SKM-1 (cell line): ENCODE measurements at regions not wholly inside any gene's neighbourhood (a gene's known extent, or its start where the extent isn't known, plus 50 kb on each side); places are given as distances from the start of the nearest gene placed in this dataset.

Experiments used
- DNase-seq: peaks from one replicate; lab custom pipeline; 2025; ENCODE audit not compliant: unreplicated experiment; lab: John Stamatoyannopoulos, UW

DNA sequence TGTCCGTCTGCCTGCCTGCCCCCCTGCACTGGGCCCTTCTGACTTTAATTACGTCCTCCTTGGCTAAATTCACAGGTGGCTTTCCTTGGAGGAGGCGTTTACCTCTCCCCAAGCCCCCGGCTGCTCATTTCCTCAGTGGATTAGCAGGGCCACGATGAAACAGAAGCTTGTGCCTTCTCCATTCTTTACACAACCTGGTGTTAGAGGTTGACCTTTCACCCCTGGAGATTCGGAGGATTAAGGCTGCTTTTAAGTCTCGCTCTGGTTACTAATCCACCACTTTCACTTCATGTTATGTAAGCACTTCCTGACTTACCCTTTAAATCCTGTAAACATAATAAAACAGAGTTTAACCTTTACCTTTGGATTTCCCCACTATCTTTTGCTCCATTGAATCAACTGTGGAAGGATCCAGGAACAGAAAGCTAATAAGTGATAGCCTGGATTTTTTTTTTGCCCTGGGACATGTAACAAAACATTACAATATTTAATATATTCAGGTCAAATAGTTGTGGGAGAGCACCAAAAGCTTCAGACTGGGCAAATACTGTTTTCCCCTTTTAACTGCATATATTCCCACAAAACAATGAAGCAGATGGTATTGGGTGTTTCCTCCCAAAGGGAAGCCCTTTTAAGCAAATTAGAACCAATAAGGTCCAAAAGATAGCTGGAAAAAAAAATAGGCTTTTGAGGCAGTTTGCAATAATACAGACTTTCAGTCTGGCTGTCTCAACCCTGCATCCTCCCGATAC, 370.2 kb downstream of the EN1 start:
- no peak for DNase-seq

DNA sequence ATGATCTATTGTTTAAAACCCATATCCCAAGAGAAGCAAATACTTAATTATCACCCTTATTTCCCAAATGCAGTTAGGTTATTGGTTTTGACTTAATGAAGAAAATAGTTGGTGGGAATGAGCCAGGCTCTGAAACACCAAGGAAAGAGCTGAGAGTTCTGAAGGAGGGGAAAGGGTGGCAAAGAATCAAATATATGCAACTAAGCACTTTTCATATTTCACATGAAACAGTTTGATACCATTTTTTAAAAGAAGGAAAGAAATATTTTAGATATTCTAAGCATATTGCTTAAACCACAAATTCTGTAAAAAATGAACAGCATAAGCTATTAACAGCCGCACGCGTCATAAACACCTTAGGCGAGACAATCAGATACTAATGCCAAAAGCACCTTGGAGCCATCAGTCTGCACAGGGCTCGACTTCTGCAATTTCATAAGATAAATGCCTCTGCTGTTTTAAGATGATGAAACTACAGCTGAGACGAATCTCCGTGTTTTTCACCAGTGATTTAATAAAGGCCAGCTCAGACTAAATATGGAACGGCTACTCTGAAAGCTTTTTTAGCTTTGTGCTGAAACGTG, 371.7 kb downstream of the EN1 start:
- no peak for DNase-seq

DNA sequence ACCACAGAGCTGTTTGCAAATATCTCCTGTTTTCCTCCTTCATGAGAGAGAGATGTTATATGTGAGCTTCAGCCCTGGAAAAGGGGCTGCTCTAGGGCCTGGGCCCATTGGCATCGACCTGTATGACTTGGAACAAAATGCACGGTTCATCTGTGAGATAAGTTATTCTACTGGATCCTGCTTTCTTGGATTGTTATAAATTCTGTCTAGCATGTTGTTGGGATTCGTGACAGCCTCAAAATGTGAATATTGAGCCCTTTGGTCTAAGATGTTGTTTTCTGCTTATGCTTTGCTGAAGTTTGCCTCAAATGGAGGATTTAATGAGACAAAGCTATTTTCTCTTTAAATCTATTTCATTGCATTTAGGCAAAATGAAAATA, 372.9 kb downstream of the EN1 start:
- DNase-seq = no peak

DNA sequence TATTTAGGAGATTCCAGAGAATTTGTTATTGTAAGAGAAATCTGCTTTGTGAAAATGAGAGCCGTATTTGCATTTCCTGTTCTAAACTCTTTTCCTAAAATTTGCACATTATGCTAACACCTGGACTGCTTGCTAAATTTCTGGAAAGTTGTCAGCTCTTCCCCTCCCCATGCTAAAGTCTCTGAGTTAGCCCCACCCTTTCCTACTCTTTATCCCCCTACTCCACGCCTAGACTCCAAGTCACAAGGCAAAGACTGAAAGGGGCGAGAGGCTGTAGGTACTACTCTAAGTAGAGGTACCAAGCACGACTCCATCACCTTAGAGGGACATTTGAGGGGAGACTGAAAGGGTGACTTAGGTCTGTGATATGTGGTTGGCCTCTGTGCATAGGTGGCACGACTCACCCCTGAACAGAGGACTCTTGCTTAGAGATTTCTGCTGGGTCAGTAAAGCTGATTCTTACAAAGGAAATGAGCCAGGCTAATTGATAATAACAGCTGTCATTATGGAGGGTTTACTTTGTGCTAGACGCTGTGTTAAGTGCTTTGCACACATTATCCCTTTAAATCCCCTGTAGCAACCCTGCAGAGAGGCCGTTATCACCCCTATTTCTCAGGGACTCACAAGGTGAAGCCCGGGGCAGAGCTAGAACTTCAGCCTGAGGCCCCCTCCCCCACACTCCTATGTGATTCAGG, 373.5 kb downstream of the EN1 start:
- no peak for DNase-seq

DNA sequence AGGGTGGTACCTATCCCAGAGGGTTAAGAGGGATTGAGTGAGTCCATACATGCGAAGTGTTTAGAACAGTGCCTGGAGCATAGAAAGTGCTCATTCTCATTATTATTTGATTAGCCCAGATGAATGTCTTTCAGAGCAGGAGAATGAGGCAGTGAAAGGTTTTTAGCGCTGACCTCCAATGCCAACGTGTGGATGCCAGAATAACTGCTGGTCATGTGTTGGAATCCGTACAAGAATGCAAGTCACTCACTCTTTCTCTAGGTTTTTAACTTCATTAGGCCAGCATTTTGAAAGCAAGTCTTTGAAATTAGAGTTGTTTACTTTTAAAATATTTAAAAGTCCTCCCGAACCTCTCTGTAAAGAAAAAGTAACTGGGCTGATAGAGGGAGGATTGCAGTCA, 374.2 kb downstream of the EN1 start:
- no peak for DNase-seq

DNA sequence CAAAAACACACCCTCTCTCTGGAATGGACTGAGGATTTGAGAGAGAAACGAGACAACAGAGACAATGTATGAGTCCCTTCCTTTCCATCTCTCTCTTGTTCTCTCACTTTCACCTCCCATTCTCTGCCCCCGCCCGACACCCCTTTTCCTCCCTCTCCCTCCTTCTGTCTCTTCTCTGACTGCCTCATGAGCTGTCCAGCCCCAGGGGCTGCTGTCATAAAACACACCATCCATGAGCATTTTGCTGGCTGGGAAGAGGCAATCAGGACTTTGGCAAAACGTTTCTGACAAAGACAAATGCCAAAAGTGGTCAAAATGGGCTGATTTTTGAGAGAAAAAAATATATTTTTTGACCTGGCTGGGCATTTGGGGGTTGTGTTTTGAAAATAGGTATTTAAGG, 377.2 kb downstream of the EN1 start:
- no peak for DNase-seq

DNA sequence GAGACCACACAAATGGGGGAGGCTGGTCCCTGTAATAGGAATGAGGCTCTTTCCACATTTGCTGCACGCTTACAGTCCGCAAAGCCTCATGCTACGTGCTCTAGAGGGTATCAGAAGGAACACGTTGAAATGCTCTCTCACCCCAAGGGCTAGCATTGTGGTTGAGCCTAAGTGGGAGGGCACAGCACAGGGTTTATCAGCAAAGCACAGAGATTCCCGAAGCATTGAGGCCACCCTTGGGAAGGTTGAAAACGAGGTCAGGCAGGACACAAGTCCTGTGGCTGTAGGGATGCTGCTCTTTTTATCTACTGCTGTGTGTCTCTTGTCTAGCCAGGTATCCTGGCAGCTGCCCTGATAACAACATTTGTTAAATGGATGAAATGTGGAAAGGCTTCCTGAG, 378.3 kb downstream of the EN1 start:
- DNase-seq = no peak

DNA sequence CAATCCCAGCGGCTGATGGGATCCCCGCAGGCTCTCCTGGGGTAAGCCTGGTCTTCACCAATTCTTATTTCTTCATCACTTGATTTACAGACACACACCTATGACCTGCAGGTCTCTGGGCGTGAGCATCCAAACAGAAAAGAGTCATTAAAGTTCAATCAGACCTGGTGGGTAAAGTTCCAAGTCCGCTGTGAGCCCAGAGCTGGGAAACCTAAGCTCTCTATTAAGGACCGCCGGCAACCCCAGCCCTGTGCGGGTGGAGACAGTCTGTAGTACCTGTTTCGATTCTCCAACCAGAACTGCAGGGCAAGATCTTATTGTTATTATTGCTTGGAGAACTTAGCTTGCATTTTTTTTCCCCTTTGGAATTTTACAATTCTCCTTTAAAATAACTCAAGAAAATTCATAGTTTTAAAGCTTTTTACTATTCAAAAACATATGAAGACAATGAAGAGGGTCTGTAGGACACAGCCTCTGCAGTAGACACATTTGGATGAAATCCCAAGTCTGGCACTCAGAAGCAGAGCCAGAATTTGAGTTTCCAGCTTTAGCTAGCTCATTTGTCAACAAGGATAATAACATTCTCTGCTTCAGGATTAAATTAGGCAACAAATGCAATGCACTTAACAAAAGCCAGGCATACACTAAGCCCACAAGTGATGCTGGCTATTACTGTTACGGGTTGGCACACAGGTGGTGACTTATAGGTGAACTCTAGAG, 376.4 kb downstream of the INSIG2 start:
- DNase-seq = no peak

DNA sequence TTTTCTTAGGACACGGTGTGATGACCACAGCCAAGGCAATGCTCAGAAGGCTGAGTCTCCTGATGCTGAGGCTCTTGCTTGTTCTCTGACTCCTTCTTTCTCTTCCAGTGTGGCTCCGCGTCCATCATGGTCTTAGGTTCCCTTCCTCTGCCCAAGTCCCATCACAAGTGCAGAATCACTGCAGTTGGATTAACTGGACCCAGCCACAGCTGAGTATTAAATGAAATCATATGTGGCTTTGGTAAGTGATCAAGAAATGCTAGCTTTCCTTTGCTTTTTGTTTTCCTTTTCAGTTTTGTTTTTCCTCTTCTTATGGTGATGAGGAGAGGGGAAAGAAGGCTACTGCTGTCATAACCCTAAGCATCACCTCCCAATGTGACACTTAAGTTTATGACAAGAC, 375.8 kb downstream of the INSIG2 start:
- DNase-seq = no peak

DNA sequence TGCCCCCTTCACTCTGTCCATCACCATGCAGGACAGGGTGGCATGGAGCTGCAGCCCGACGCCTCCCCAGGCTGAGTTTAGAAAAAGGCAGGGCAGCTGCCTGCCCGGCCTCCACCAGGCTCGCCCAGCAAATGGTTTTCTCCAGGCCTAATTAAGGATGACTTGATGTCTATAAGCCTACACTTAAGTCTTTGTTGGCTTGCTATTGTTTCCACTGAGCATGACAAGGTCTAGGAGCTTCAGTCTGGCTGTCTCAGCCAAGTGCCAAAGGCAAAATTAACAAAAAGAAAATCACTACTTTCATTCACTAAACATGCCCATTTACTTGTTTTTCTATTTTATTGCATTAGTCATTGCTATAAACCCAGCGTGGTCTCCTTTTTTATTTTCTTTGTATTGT, 372.2 kb downstream of the INSIG2 start:
- no peak for DNase-seq

DNA sequence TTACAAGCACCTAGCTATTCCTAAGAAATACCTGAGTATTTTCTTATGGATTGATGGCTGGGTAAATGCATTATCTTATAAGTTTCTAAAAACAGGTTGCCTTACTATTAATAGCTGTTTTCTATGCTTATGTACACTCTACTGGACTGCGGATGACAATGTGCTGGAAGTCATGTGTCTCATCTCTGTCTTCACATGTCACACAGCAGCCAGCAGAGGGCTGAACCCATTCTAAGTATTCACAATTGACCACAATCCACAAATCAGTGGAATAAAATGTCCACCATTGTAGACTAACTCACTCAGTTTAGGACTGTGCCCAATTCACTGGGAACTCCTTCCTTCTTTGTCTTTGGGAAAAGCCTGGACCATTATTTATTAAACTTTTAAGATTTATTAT, 371.2 kb downstream of the INSIG2 start:
- DNase-seq = no peak

DNA sequence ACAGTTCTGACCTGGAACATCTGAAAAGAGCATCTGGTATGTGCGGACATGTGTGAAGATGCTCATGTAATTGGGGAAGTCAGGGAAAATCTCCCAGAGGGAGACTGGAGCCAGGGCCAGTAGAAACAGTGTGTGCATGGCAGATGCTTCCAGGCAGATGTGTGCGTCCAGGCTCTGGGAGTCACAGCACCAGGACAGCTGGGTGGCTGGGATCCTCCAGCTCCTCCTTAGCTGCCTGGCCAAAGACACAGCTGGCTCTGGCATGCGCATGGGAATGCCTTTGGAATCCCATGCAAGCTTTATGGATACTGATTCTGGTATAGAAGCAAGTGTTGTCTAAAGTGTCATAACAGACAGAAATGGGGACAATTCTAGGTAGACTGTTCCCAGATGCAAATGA, 369.7 kb downstream of the INSIG2 start:
- DNase-seq = no peak

DNA sequence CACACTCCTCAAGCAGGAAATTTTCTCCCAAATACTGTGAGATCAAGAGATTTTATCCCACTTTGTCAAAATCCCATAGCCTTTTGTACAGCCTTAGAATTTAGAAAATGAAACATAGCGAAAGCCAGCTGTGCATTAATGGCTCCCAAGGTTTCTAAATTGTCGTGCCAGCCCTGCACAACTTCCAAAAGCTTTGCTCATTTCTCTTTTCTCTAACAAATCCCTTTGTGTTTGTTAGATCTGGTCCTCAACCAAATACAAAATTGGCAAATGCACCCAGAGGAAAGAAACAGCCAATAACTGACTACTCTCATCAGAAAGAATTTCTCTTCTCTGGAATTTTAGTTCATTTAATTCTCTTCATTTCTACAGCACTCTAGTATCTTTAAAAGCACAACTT, 361.1 kb downstream of the INSIG2 start:
- DNase-seq = no peak

DNA sequence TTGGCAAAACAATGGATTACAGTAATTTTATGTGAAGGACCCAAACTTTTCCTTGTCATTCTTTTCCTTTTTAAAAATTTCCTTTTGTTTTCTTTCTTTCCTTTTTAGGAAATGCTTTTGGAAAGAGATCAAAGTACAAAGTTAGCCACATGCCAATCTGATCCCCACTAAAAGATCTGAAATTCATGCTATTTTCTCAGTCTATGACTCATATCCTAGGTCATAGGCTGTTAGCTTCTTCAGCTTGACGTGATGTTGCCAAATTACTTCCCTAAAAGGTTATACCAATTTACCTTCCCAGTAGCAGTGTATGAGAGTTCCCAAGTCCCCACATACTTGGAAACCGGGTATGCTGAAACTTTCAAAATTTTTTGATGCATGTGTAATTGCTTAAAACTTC, 355.3 kb downstream of the INSIG2 start:
- no peak for DNase-seq

DNA sequence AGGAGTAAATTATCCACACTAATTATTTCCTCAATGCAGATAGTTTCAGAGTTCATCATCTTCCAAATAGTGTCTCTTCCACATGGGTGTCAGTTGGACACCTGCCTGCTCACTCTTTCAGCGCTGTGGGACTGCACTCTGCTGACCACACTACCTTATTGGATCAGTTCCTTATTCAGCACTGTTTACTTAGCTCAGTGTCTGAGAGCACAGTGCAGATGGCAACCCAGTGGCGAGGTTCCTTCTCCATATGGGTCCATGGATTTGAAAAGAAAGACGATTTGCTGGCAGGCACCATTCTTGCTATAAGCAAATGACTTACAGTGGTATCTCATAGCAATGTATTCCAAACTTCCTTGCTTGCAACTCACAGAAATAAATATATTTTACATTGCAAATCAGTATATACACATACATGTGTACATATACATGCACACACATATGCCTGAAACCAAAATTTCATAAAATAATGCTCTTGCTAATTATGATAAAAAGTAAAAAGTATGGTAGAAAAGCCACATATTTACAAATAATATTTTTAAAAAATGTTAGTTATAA, 354.8 kb downstream of the INSIG2 start:
- no peak for DNase-seq

DNA sequence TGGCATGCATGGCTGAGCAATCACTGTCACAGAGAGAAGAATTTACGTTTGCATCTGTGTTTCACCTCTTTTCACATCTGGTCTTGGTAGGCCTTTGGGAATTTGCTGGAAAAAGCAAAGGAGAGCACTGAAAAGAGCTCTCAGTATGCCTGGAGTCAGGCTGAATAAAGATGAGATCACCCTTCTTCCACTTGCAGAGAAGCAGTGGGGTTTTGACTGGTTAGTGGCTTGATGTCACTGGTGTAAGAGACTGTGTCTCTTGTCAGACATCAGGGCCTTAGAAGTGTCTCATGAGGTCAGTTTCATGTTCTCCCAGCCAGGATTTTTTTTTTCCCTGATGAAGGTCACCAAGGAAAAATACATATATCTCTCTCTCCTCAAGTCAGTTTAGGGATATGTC, 353.8 kb downstream of the INSIG2 start:
- DNase-seq = no peak

DNA sequence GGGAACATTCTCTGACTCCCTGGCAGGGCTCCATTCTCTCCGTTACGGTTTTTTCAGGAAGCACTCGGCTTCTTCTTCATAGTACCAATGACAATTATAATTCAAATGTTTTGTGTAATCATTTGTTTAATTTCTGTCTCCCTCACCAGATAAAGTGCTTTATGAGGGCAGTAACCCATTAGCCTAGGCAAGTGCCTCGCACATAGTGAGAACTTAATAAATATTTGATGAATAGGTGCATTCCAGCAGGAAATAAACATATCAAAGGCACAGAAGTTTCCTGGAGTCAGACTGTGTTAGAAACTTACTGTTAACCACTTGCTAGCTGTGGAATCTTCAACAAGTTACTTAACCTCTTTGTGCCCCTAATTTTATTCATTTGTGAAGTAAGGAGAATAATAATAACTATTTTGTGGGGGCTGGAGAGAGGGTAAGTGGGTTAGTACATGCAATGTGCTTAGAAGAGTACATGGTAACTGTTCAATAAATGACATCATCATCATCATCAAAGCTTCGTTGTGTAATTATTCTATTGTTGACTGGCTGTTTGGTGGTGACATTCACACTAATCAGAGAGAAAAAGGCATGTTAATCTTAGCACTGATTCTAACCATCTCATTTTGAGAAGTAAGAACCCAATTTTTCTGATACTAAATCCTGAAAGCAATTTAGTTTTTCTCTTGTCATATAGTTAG, 352.3 kb downstream of the INSIG2 start:
- no peak for DNase-seq

DNA sequence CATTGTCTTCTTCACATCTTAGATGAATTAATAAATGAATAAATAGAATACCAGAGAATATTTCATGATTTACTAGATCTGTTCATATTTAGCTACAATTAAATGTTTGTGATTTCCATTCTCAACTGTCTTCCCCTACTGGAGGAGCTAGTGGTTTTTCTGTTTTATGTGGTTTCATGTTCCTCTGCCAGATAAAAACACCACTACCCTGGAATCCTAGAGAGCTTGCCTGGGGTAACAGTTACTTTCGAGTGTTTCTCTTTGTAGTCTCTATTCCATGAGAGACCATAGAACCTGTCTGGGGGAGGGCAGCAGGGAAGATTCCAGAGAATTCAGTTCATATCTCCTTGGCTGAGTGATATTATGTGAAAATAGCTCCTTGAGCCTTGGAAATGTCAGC, 349.2 kb downstream of the INSIG2 start:
- no peak for DNase-seq

DNA sequence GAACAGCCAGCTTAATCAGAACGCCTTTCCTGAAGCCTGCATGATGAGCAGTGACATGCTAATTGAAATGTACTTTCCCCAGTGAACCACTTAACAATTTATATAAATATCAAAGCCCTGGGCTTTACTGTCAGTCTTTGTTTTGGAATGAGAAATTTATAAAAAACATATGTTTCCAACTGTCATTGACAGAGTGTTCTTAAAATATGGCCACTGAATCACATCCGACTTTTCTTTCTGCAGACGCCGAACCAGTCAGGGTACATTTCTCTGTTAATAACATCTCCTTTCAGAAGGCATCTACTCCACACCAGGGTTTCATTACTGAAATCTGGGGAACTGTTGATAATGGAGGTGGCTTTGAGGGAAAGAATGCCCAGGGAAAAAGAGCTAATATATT, 343.7 kb downstream of the INSIG2 start:
- no peak for DNase-seq

DNA sequence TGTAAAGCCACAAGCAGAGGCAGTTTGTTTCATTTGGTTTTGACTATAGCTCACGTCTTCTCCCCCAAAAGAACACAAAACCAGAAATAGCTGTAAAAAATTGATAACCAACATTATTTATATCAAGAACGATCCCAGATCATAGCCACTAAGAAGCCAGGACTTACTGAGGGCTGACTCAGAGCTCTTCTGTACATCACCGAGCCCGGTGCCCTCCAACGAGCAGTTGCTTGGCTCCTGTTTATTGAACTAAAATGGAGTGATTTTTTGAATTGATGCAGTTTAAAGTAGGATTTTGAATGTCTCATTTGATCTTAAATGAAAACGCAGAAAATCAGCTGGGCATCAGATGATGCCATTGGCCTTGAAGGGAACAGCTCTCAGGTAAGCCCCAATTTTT, 343.3 kb downstream of the INSIG2 start:
- no peak for DNase-seq

DNA sequence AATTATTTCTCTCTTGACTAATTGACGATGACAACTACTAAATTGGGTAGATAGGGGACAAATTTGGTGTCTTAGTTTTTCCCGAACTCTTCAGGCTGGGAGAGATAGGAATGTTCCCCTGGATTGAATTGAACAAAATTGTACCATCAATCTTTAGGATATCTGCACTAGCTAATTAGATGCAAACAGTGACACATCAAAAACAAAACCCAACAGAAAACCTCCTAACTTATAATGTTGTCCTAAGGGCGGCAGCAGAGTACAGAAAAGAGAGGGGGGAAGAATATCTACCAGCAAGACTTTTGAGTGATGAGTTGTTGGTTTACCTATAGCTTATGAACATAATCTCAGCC, 342.9 kb downstream of the INSIG2 start:
- no peak for DNase-seq
